MCF 10A (cell line): ENCODE measurements at regions not wholly inside any gene's neighbourhood (a gene's known extent, or its start where the extent isn't known, plus 50 kb on each side); places are given as distances from the start of the nearest gene placed in this dataset.

Experiments
- BruUV-seq: library from RNA; stranded (reverse); fragments of 400-500 nt; replicated peaks from 2 replicates; lab custom pipeline; 2021; lab: Mats Ljungman, UMichigan
- CTCF ChIA-PET: fragments of 300-600 bp; sonication (Branson Sonifier 250); formaldehyde crosslinking; extraction: SDS; loops from one replicate; lab custom pipeline; 2021; ENCODE audit warnings: antibody characterized with exemption, inconsistent platforms; lab: Yijun Ruan, JAX
- POLR2A ChIA-PET: fragments of 300-600, 350-650 bp; sonication (Branson Sonifier 250); formaldehyde crosslinking; extraction: SDS; loops from one replicate; lab custom pipeline; 2020; ENCODE audit warnings: antibody characterized with exemption, inconsistent platforms; lab: Yijun Ruan, JAX
- DNase-seq: peaks from one replicate; pipeline ENCODE4 v3.0.0-alpha.2; 2018; ENCODE audit not compliant: unreplicated experiment
- H3K27ac Mint-ChIP-seq: one replicate; pipeline ENCODE4 v1.8.0; 2022; ENCODE audit warnings: mild to moderate bottlenecking, low read depth, mixed read lengths; ENCODE audit not compliant: unreplicated experiment
- H3K27me3 Mint-ChIP-seq: one replicate; pipeline ENCODE4 v1.8.0; 2022; ENCODE audit warnings: mixed read lengths; ENCODE audit not compliant: insufficient read depth, unreplicated experiment
- H3K36me3 Mint-ChIP-seq: one replicate; pipeline ENCODE4 v1.8.0; 2022; ENCODE audit warnings: mild to moderate bottlenecking, moderate library complexity, mixed read lengths; ENCODE audit not compliant: insufficient read depth, unreplicated experiment
- H3K4me1 Mint-ChIP-seq: one replicate; pipeline ENCODE4 v1.8.0; 2022; ENCODE audit warnings: mixed read lengths; ENCODE audit not compliant: insufficient read depth, unreplicated experiment
- H3K4me3 Mint-ChIP-seq: one replicate; pipeline ENCODE4 v1.8.0; 2022; ENCODE audit warnings: mild to moderate bottlenecking, moderate library complexity, mixed read lengths; ENCODE audit not compliant: unreplicated experiment
- H3K9me3 Mint-ChIP-seq: one replicate; pipeline ENCODE4 v1.8.0; 2022; ENCODE audit warnings: mixed read lengths; ENCODE audit not compliant: unreplicated experiment
- intact Hi-C: fragments of 100-400 bp; cut with micrococcal nuclease; formaldehyde crosslinking; loops from 2 replicates; pipeline ENCODE4 v1.14.1; 2022
- TF ChIP-seq, protein P1 (sequence below): fragments of 200-600 bp; IDR thresholded peaks from one replicate; pipeline ENCODE4 v1.8.0; 2022; ENCODE audit warnings: antibody characterized with exemption, mild to moderate bottlenecking; ENCODE audit not compliant: unreplicated experiment

DNA sequence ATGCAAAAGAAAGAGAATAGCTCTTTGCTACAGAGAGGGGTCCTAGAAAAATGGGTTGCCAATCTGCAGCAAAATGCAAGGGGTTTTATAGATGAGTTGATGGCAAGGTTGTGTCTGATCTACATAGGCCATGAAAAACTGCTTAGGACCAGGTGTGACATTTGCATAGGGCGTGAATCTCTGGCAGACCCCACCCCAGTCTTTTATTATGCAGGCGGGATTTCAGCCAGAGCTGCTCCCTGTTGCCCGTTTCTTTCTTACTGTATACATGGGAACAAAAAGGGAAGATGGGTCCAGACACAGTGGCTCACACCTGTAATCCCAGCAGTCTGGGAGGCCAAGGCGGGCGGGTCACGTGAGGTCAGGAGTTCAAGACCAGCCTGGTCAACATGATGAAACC, 286.4 kb upstream of the LRRTM4 start:
- Mint-ChIP-seq H3K36me3 (no peaks in the 10 kb centered on the region), H3K9me3 (peaks cover 7% of the 10 kb centered on the region), H3K27me3 (no peaks in the 10 kb centered on the region), H3K27ac (no peak overlapping the region), H3K4me1 (no peaks in the 10 kb centered on the region), H3K4me3 (no peak overlapping the region)
- no peak for DNase-seq
- TF ChIP-seq, protein P1, sequence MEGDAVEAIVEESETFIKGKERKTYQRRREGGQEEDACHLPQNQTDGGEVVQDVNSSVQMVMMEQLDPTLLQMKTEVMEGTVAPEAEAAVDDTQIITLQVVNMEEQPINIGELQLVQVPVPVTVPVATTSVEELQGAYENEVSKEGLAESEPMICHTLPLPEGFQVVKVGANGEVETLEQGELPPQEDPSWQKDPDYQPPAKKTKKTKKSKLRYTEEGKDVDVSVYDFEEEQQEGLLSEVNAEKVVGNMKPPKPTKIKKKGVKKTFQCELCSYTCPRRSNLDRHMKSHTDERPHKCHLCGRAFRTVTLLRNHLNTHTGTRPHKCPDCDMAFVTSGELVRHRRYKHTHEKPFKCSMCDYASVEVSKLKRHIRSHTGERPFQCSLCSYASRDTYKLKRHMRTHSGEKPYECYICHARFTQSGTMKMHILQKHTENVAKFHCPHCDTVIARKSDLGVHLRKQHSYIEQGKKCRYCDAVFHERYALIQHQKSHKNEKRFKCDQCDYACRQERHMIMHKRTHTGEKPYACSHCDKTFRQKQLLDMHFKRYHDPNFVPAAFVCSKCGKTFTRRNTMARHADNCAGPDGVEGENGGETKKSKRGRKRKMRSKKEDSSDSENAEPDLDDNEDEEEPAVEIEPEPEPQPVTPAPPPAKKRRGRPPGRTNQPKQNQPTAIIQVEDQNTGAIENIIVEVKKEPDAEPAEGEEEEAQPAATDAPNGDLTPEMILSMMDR: no peak
- CTCF ChIA-PET: no interaction called here
- BruUV-seq: no TSS peak
- POLR2A ChIA-PET: no interaction called here
- intact Hi-C loops: no loop called here

DNA sequence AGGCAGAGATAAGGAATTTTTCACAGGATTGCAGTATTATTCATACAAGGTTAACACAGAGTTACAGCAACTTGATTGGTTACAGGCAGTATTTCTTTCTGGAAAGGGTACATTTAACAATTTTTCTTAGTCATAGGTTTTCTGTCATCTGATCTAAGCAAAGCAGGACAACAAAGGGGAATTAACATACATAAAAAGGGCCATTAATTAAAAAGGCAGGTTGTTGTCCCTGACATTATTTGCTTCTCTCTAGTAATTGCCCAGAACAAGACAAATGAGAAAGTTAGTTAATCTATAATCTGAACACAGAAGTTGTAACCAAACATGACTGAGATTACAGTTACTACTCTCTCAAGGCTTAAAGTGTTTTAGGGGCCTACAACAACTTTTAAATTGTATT, 291.4 kb upstream of the LRRTM4 start:
- DNase-seq: no peak
- intact Hi-C loops: no loop called here
- H3K4me1 Mint-ChIP-seq: no peaks in the 10 kb centered on the region
- no peaks in the 10 kb centered on the region for H3K36me3 Mint-ChIP-seq
- peaks cover 23% of the 10 kb centered on the region for H3K9me3 Mint-ChIP-seq
- H3K27me3 Mint-ChIP-seq: no peaks in the 10 kb centered on the region
- TF ChIP-seq, protein P1: no peak
- no TSS peak for BruUV-seq
- H3K27ac Mint-ChIP-seq: no peak overlapping the region
- H3K4me3 Mint-ChIP-seq: no peak overlapping the region
- CTCF ChIA-PET: no interaction called here
- POLR2A ChIA-PET: no interaction called here

DNA sequence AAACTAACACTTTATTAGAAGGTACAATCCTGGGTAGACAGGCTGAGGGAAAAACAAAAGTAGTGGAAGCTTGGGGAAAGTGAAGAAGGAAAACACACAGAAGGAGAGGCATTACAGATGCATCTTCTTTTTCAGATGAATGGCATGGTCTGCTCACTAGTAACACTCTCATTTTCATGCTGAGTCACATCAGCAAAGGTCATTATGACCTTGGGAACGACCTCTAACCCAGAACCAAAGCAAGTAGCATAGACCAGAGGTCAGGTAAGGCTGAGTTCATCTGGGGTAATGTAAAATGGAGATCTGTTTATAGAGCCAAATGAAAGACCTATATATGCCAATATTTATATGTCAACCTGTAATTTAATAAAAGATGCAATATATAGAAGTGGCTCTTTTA, 294.4 kb upstream of the LRRTM4 start:
- no peak overlapping the region for H3K4me3 Mint-ChIP-seq
- H3K27ac Mint-ChIP-seq: no peak overlapping the region
- no TSS peak for BruUV-seq
- ChIA-PET POLR2A (no interaction called here), CTCF (interaction anchor here (0.6 kb wide), 1 partner anchor 195 kb away, joined by 5 read pairs; no protein-coding TSS in a partner anchor)
- intact Hi-C loops: no loop called here
- no peaks in the 10 kb centered on the region for H3K4me1 Mint-ChIP-seq
- peaks cover 25% of the 10 kb centered on the region for H3K9me3 Mint-ChIP-seq
- H3K27me3 Mint-ChIP-seq: no peaks in the 10 kb centered on the region
- DNase-seq: no peak
- no peaks in the 10 kb centered on the region for H3K36me3 Mint-ChIP-seq
- TF ChIP-seq, protein P1: no peak

DNA sequence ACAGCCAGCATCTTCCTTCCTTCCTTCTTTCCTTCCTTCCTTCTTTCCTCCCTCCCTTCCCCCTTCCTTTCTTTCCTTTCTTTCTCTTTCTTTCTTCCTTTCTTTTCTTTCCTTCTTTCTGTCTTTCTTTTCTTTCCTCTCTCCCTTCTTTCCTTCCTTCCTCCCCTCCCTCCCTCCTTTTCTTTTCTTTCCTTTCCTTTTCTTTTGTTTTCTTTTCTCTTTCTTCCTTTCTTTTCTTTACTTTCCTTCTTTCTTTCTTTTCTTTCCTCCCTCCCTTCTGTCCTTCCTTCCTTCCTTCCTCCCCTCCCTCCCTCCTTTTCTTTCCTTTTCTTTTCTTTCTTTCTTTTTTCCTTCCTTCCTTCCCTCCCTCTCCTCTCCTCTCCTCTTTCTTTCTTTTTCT, 296.0 kb upstream of the LRRTM4 start:
- intact Hi-C loops: no loop called here
- BruUV-seq: no TSS peak
- Mint-ChIP-seq H3K27ac (no peak overlapping the region), H3K27me3 (no peaks in the 10 kb centered on the region), H3K4me1 (no peaks in the 10 kb centered on the region), H3K9me3 (peaks cover 25% of the 10 kb centered on the region), H3K36me3 (no peaks in the 10 kb centered on the region), H3K4me3 (no peak overlapping the region)
- TF ChIP-seq, protein P1: no peak
- POLR2A ChIA-PET: no interaction called here
- CTCF ChIA-PET: interaction anchor here (0.7 kb wide), 1 partner anchor 17 kb away, joined by 3 read pairs; no protein-coding TSS in a partner anchor
- DNase-seq: no peak
